Mesothelial cell of epicardium (in vitro differentiated cells): ENCODE measurements at regions not wholly inside any gene's neighbourhood (a gene's known extent, or its start where the extent isn't known, plus 50 kb on each side); places are given as distances from the start of the nearest gene placed in this dataset.

Experiments used
- DNase-seq, 2 experiments: peaks; one replicate each; pipeline ENCODE4 v3.0.0; 2021; ENCODE audit warnings: low spot score in 2 of 2; ENCODE audit not compliant: unreplicated experiment in 2 of 2
- H3K27ac Mint-ChIP-seq: 2 replicates; pipeline ENCODE4 v1.8.0; 2021; ENCODE audit warnings: mixed read lengths
- H3K27me3 Mint-ChIP-seq: 2 replicates; pipeline ENCODE4 v1.8.0; 2021; ENCODE audit warnings: low read depth, mixed read lengths
- H3K36me3 Mint-ChIP-seq: 2 replicates; pipeline ENCODE4 v1.8.0; 2021; ENCODE audit warnings: mixed read lengths
- H3K4me1 Mint-ChIP-seq: 2 replicates; pipeline ENCODE4 v1.8.0; 2021; ENCODE audit warnings: mixed read lengths
- H3K4me3 Mint-ChIP-seq: 2 replicates; pipeline ENCODE4 v1.8.0; 2021; ENCODE audit warnings: mild to moderate bottlenecking, moderate library complexity, mixed read lengths
- H3K9me3 Mint-ChIP-seq: 2 replicates; pipeline ENCODE4 v1.8.0; 2021; ENCODE audit warnings: mixed read lengths
- CTCF ChIP-seq: fragments of 200-600 bp; sonication (generic); IDR thresholded peaks from one replicate; pipeline ENCODE4 v1.5.0; 2021; ENCODE audit warnings: antibody characterized with exemption; ENCODE audit not compliant: unreplicated experiment

- H3K27me3 Mint-ChIP-seq: no peaks in the 10 kb centered on the region
- peaks cover 14% of the 10 kb centered on the region for H3K9me3 Mint-ChIP-seq
- DNase-seq: no peak
- H3K36me3 Mint-ChIP-seq: peaks cover 1% of the 10 kb centered on the region
- H3K4me3 Mint-ChIP-seq: no peak overlapping the region
- H3K4me1 Mint-ChIP-seq: no peaks in the 10 kb centered on the region
- no peak overlapping the region for H3K27ac Mint-ChIP-seq
- TF ChIP-seq CTCF: no peak
Measured at GRCh38 chr7:52325237-52325636, 710.2 kb upstream of the POM121L12 start.

GRCh38 chr7:52323202-52323746, 712.2 kb upstream of the POM121L12 start:
- no peak for DNase-seq
- no peak overlapping the region for H3K4me3 Mint-ChIP-seq
- no peak for TF ChIP-seq CTCF
- H3K36me3 Mint-ChIP-seq: peaks cover 1% of the 10 kb centered on the region
- H3K27me3 Mint-ChIP-seq: no peaks in the 10 kb centered on the region
- no peaks in the 10 kb centered on the region for H3K4me1 Mint-ChIP-seq
- H3K27ac Mint-ChIP-seq: no peak overlapping the region
- peaks cover 18% of the 10 kb centered on the region for H3K9me3 Mint-ChIP-seq

- TF ChIP-seq CTCF: no peak
- no peak for DNase-seq
- H3K4me3 Mint-ChIP-seq: no peak overlapping the region
- no peak overlapping the region for H3K27ac Mint-ChIP-seq
- no peaks in the 10 kb centered on the region for H3K4me1 Mint-ChIP-seq
- peaks cover 1% of the 10 kb centered on the region for H3K36me3 Mint-ChIP-seq
- H3K9me3 Mint-ChIP-seq: peaks cover 24% of the 10 kb centered on the region
- no peaks in the 10 kb centered on the region for H3K27me3 Mint-ChIP-seq
Measured at GRCh38 chr7:52320610-52321009, 714.8 kb upstream of the POM121L12 start.

GRCh38 chr7:52317921-52318320, 717.5 kb upstream of the POM121L12 start:
- Mint-ChIP-seq H3K36me3 (no peaks in the 10 kb centered on the region), H3K4me3 (no peak overlapping the region), H3K27me3 (no peaks in the 10 kb centered on the region), H3K27ac (no peak overlapping the region), H3K9me3 (peaks cover 24% of the 10 kb centered on the region), H3K4me1 (no peaks in the 10 kb centered on the region)
- DNase-seq: no peak
- TF ChIP-seq CTCF: no peak

GRCh38 chr7:52311886-52312285, 723.5 kb upstream of the POM121L12 start:
- no peaks in the 10 kb centered on the region for H3K36me3 Mint-ChIP-seq
- H3K4me3 Mint-ChIP-seq: no peak overlapping the region
- DNase-seq: no peak
- no peaks in the 10 kb centered on the region for H3K27me3 Mint-ChIP-seq
- H3K4me1 Mint-ChIP-seq: no peaks in the 10 kb centered on the region
- TF ChIP-seq CTCF: no peak
- peaks cover 14% of the 10 kb centered on the region for H3K9me3 Mint-ChIP-seq
- H3K27ac Mint-ChIP-seq: no peak overlapping the region

- no peak for TF ChIP-seq CTCF
- Mint-ChIP-seq H3K36me3 (no peaks in the 10 kb centered on the region), H3K27ac (no peak overlapping the region), H3K4me3 (no peak overlapping the region), H3K27me3 (no peaks in the 10 kb centered on the region), H3K9me3 (peaks cover 8% of the 10 kb centered on the region), H3K4me1 (no peaks in the 10 kb centered on the region)
- DNase-seq: no peak
Measured at GRCh38 chr7:52309631-52310030, 725.8 kb upstream of the POM121L12 start.
